Osteocyte (in vitro differentiated cells): ENCODE measurements at regions not wholly inside any gene's neighbourhood (a gene's known extent, or its start where the extent isn't known, plus 50 kb on each side); places are given as distances from the start of the nearest gene placed in this dataset.

Experiments
- DNase-seq: peaks from one replicate; pipeline ENCODE4 v3.0.0; 2021; ENCODE audit warnings: mixed read lengths; ENCODE audit not compliant: unreplicated experiment; ENCODE audit errors: extremely low spot score
- H3K27ac Mint-ChIP-seq: one replicate; pipeline ENCODE4 v1.8.0; 2021; ENCODE audit warnings: mild to moderate bottlenecking, mixed read lengths; ENCODE audit not compliant: unreplicated experiment
- H3K27me3 Mint-ChIP-seq: one replicate; pipeline ENCODE4 v1.8.0; 2021; ENCODE audit warnings: mixed read lengths; ENCODE audit not compliant: unreplicated experiment
- H3K36me3 Mint-ChIP-seq: one replicate; pipeline ENCODE4 v1.8.0; 2021; ENCODE audit warnings: mixed read lengths; ENCODE audit not compliant: unreplicated experiment
- H3K4me1 Mint-ChIP-seq: one replicate; pipeline ENCODE4 v1.8.0; 2021; ENCODE audit warnings: mixed read lengths; ENCODE audit not compliant: unreplicated experiment
- H3K4me3 Mint-ChIP-seq: one replicate; pipeline ENCODE4 v1.8.0; 2021; ENCODE audit warnings: mild to moderate bottlenecking, moderate library complexity, mixed read lengths; ENCODE audit not compliant: unreplicated experiment
- H3K9me3 Mint-ChIP-seq: one replicate; pipeline ENCODE4 v1.8.0; 2021; ENCODE audit warnings: mixed read lengths; ENCODE audit not compliant: unreplicated experiment
- CTCF ChIP-seq: fragments of 200-600 bp; sonication (generic); IDR thresholded peaks from 2 replicates; pipeline ENCODE4 v1.5.0; 2021; ENCODE audit warnings: antibody characterized with exemption, mild to moderate bottlenecking, moderate library complexity

DNA sequence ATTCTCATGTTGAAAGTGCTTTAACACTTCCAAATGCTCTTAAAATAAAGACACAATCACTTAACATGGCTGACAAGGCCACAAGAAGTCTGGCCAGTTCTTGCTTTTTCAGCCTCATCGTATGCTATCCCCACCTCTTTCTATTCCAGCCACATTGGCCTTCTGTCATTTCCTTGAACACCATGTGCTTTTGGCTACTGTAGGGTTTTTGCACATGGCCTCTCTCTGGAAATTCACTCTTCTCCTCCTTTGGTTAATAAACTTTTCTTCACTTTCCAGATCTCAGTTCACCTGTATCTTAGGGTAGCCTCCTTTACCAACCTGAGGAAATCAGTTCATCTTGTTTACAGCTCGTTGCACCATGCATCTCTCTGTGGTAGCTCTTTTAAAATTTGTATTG, 450.5 kb upstream of the MEX3C start:
- Mint-ChIP-seq H3K27ac (no peak overlapping the region), H3K4me3 (no peak overlapping the region), H3K27me3 (no peaks in the 10 kb centered on the region), H3K4me1 (no peaks in the 10 kb centered on the region), H3K9me3 (no peaks in the 10 kb centered on the region), H3K36me3 (no peaks in the 10 kb centered on the region)
- TF ChIP-seq CTCF = no peak
- DNase-seq = no peak

DNA sequence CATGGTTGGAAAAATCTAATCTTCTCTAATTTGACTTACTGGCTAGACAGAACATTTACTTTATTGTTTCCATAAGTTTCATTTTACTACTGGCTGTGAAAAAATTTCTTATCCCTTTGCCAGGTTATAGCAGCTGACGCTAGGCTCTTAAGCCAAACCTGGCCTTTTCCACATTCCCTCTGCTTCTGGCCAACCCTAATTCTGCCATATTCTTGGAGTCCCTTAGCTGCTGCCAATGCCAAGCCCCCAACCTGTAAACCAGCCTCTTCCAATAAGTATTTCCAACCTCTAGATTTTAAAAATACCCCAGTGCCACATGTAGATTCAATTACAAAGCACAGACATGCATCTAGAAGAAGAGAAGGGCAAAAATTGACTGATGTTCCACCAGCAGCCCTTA, 452.3 kb upstream of the MEX3C start:
- no peaks in the 10 kb centered on the region for H3K36me3 Mint-ChIP-seq
- TF ChIP-seq CTCF = no peak
- H3K9me3 Mint-ChIP-seq = no peaks in the 10 kb centered on the region
- H3K27ac Mint-ChIP-seq = no peak overlapping the region
- no peak for DNase-seq
- H3K4me3 Mint-ChIP-seq = no peak overlapping the region
- no peaks in the 10 kb centered on the region for H3K4me1 Mint-ChIP-seq
- H3K27me3 Mint-ChIP-seq = no peaks in the 10 kb centered on the region

- H3K4me1 Mint-ChIP-seq = no peaks in the 10 kb centered on the region
- no peak for TF ChIP-seq CTCF
- H3K9me3 Mint-ChIP-seq = no peaks in the 10 kb centered on the region
- no peak overlapping the region for H3K27ac Mint-ChIP-seq
- no peak for DNase-seq
- H3K36me3 Mint-ChIP-seq = no peaks in the 10 kb centered on the region
- H3K4me3 Mint-ChIP-seq = no peak overlapping the region
- peaks cover 4% of the 10 kb centered on the region for H3K27me3 Mint-ChIP-seq
Observed at GRCh38 chr18:51651761-51652160, 454.3 kb upstream of the MEX3C start.

- Mint-ChIP-seq H3K4me3 (no peak overlapping the region), H3K9me3 (no peaks in the 10 kb centered on the region), H3K4me1 (no peaks in the 10 kb centered on the region), H3K27me3 (peaks cover 4% of the 10 kb centered on the region), H3K36me3 (no peaks in the 10 kb centered on the region), H3K27ac (no peak overlapping the region)
- DNase-seq = no peak
- TF ChIP-seq CTCF = no peak
Observed at GRCh38 chr18:51653507-51654213, 456.2 kb upstream of the MEX3C start.

DNA sequence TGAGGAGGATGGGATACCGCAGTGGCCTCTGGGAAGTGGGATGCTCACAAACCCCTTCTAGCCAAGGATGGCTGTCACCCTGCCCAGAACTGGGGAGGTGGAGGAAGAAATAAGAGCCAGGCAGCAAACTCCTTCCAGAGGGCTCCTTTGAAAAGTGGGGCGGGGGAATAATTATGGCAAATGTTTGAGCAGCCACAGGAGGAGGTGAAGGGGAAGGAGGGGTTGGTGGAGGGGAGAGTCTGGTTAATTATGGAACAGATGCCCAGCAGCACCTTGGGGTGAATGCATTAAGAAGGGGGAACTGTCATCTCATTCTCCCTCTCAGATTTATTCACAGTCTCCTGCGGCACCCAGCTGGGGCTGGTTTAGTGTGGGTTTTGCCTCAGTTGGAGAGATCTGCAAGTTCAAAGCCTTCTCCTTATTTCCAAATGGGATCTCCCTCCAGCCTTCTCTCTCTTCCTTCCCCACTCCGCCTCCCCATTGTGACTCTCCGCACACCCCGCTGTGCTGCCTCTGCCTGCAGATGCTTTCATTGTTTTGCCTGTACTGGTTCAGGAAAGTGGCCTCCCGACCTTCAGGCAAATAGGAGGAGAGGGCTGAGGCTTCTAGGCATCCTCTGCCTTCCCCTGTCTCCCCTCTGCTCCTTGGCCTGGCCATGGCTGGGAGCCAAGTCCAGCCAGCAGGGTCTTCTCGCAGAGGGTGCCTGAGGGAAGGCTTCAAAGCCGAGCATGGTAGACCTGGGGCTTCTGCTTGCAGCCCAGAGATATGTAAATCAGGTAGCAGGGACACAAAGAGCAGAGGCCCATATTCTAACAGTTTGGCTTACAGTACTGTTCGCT, 457.2 kb upstream of the MEX3C start:
- no peak for TF ChIP-seq CTCF

More for the DNA sequence above, 457.2 kb upstream of the MEX3C start:
- H3K4me3 Mint-ChIP-seq = no peak overlapping the region
- no peaks in the 10 kb centered on the region for H3K36me3 Mint-ChIP-seq
- peaks cover 4% of the 10 kb centered on the region for H3K27me3 Mint-ChIP-seq
- no peak overlapping the region for H3K27ac Mint-ChIP-seq
- DNase-seq = no peak
- H3K4me1 Mint-ChIP-seq = no peaks in the 10 kb centered on the region
- no peaks in the 10 kb centered on the region for H3K9me3 Mint-ChIP-seq
